T47D (cell line): ENCODE measurements at regions not wholly inside any gene's neighbourhood (a gene's known extent, or its start where the extent isn't known, plus 50 kb on each side); places are given as distances from the start of the nearest gene placed in this dataset.

Experiments
- DNase-seq, 2 experiments: peaks; one replicate each; pipeline versions ENCODE4 v3.0.0 to v3.0.0-alpha.2; 2011 to 2012; ENCODE audit warnings: low read depth in 1 of 2, low spot score in 1 of 2
- JUND ChIP-seq: IDR thresholded peaks from 2 replicates; pipeline ENCODE4 v1.6.1; 2012; ENCODE audit warnings: low read depth
- in situ Hi-C: cut with HindIII; loops from 2 replicates; pipeline ENCODE4 v1.10.0; 2016; ENCODE audit warnings: low sequenced_read_pairs, low pct_unique_long_range_greater_than_20kb

DNA sequence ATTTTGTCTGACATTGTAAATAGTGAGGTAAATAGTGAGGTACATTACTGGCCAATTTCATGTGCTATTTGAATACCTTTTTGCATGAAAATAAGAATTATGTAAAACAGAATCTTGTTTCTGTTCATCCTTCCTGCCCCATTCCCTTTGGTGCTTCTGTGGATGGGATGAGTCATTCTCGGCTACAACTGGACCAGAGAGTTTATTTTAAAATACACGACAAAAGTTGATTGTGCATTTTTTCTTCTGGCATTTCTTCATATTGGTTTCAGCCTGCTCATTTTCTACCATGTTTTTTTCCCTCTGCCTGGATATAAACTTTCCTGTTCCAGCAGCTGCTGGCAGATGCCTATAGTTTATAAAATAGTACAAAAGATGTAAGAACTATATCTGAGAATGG is 107.5 kb downstream of the CYSLTR2 start:
- no peak for TF ChIP-seq JUND
- in situ Hi-C loops, result no loop called here
- DNase-seq, result no peak

DNA sequence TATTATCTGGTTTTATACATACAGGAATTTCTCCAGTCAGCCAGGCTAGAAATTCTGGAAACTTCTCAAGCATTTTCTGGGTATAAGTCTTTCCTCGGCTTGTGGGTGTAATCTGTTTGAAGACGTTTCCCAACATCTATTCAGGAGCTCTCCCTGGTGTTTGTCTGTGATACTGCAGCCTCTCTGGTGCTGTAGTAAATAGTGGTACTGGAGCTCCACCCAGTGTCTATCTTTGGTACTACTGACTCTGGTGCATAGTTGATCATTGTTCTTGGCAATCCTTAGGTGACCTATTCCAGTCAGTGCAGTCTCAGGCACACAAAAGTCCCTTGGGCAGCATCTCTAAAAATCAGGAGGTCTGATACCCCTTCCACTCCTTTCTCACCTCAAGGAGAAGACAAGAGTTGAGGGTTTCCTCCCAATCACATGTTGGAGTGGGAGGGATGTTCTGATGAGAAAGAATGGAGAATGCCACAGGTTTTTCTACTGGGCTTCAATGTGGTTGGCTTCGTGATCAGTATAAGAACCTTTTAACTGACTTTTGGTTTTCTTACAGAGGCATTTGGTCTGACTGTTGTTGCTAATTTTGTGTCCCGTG is 115.5 kb downstream of the CYSLTR2 start:
- in situ Hi-C loops, result no loop called here
- peak; percentile 8 to 86 for DNase-seq
- TF ChIP-seq JUND, result no peak

DNA sequence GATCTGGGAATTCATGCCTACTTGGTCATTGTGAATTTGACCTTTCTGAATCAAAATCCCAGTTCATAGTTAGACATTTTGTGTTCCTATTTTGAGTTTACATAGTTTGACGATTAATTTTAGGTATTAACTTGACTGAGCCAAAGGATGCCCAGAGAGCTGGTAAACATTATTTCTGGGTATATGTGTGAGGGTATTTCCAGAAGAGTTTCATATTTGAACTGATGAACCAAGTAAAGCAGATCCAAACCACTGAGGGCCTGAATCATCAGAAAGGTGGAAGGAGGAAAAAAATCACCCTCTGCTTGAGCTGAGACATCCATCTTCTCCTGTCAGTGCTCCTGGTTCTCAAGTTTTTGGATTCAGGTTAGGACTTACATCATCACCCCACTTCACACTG is 116.6 kb downstream of the CYSLTR2 start:
- DNase-seq, result no peak
- TF ChIP-seq JUND, result no peak
- in situ Hi-C loops, result no loop called here

DNA sequence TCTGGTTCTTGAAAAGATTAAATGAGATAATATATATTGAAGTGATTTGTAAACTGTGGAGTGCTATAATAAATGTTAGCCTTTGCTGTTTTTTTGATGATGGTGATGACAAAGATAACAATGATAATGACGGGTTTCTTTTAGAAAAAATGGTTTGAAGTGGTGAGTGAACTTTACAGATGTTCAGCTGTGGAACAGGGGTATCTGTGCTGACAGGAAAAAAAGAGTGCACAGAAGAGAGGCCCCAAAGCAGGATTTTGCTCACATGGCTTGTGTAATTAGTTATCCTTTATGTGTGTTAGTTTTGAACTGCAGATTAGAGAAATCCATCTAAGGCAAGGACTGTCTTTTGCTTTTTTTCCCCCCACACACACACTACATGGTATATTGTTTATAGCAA is 119.2 kb downstream of the CYSLTR2 start:
- in situ Hi-C loops, result no loop called here
- no peak for TF ChIP-seq JUND
- DNase-seq, result no peak

DNA sequence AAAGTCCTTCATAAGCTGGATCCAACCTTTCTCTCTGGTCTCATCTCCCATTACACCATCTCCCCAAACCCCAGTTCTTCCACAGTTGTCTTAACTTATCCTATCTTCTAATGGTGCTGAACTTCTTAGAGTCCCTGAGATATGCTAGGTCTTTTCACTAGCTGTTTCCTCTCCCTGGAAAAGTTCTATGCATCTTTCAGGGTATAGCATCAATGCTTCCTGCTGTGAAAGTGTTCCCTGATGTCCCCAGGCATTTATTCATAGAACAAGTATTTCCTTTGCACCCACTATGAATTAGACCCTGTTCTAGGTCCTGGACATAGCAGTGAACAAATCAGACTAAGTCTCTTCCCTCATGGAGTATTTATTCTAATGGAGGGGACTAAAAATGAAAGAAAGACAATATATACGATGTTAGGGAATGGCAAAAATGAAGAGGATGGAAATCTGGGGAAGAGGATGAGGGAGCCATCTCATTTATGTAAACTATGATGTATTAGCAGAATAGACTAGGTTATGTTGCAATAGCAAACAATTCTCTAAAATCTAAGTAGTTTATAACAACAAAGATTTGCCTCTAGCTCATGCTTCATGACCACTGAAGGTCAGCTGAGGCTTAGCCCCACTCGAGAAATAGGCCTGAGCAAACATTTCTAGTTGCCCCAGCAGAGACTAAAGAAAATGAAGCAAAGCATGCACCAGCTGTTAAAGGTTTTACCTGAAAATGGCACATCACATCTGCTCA is 120.0 kb downstream of the CYSLTR2 start:
- DNase-seq, result no peak
- no peak for TF ChIP-seq JUND
- in situ Hi-C loops, result no loop called here

DNA sequence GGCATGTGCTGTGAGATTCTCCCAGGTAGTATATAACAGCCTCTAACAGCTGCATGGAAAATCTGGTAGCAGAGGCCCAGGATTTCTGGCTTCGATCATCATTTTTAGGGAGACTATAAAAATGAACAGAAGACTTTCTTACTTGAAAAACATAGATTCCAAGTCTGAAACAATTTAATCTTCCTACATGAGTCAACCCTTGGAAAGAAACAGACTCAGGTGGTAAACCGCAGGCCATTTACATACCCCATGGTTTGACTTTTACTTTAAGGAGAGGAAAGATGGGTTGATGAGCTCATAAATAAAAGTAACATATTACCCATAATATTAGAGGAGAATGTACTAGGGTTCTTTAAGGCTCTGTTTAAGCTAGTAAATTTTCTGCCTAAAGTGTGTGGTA is 121.6 kb downstream of the CYSLTR2 start:
- no peak for DNase-seq
- no peak for TF ChIP-seq JUND
- in situ Hi-C loops, result no loop called here

DNA sequence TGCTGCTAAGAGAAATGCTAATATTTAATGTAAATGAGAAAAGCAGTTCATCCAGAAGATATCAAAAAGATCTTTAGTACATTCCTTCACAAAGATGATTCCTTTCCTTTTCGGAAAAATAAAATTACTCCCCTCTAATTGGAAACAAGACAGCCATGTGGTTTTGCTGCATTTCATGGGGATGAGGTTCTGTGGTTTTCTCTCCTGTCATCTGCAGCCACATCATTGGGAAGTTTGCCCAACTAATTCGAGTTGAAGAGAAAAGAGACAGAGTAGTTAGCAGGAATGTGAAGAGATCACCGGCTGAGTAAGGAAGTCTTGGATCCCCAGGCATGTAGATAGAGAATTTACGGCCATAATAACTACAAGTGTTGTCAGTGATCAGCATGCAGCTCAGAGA is 122.1 kb downstream of the CYSLTR2 start:
- no peak for TF ChIP-seq JUND
- in situ Hi-C loops, result no loop called here
- DNase-seq, result no peak

DNA sequence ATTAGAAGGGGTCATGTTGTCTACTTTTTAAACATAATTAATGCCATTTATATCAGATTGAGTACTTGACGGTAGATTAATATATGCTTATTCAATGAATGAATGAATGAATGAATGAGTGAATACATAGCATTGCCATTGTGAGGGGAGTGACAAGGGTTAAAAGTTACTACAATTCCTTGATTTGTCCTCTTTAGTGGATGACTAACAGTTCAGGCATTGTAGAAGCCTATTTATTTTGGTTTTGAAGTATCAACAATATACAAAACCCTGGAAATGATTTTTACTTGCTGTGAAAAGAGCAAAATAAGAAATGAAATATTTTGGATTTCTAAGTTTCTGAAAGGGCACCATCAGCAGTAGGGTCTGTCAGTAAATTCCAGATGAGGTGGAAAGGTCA is 122.7 kb downstream of the CYSLTR2 start:
- no peak for DNase-seq
- in situ Hi-C loops, result no loop called here
- TF ChIP-seq JUND, result no peak

DNA sequence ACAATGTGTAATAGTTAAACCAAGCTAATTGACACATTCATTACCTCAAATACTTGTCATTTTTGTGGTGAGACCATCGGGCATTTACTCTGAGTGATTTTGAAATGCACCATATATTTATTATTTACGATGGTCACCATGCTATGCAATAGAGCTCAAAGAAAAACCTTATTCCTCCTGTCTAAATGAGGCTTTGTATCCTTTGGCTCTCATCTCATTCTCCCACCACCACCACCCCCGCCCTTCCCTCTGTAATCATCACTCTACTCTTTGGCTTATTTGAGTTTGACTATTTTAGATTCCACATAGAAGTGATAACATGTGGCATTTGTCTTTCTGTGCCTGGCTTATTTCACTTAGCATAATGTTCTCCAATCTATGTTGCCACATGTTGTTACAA is 124.9 kb downstream of the CYSLTR2 start:
- no peak for DNase-seq
- no peak for TF ChIP-seq JUND
- in situ Hi-C loops, result no loop called here

DNA sequence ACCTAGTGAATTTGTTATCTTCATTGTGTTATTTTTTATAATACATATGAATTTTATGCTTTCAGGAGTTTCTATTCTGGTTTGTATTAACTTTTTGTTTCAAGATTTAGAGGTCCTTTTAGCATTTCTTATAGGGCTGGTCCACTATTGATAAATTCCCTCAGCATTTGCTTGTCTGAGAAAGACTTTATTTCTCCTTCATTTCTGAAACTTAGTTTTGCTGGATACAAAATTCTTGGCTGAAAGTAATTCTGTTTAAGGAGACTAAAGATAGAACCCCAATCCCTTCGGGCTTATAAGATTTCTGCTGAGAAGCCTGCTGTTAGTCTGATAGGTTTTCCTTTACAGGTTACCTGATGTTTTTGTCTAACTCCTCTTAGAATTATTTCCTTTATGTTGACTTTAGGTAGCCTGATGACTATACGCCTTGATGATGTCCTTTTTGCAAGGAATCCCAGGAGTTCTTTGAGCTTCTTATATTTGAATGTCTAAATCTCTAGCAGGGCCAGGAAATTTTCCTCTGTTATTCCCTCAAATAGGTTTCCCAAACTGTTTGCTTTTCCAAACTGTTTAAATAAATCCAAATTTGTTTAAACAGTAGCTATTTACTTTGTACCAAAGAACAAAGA is 127.1 kb downstream of the CYSLTR2 start:
- DNase-seq, result no peak
- in situ Hi-C loops, result no loop called here
- TF ChIP-seq JUND, result no peak

DNA sequence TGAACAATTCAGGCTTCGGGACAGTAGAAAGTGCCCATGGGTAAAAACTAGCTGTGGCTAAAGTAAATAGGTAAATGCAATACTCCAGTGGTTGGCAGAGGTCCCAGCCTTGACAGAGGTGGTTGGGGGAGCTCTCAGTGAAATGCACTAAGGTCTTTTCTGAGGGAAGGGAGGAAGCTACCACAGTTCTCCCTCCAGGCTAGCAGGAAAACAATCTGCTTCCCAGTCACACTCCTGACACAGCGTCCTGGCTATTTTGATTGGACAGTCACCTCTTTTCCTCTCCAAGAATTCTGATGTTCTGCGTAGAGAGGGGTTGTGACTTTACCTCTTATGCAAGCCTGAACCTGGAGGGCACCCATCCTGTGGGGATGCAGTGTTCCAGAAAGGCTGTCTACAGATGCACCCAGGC is 128.7 kb downstream of the CYSLTR2 start:
- no peak for DNase-seq
- TF ChIP-seq JUND, result no peak
- in situ Hi-C loops, result no loop called here

DNA sequence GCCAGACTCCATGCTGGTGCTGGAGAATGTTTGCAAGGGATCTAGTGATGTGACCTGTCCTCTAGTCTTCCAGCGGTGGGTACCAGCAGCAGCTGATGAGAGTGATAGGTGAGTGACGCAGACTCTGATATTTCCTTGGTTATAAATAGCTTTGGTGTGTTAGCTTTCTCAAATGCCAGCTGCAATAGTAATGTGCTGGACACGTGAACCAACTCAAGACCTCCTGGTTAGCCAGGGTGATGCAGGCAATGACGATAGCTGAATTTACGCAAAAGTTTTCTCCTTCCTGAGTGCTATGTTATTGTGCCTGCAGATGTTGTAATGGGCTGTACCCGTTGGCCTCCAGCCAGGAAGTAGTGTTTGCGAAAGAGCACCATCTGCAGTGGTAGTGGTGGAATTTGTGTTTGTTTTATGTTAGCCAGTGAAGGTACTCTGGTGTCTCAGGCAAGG is 129.5 kb downstream of the CYSLTR2 start:
- peak in 1 of 2 experiments; percentile 31 for DNase-seq
- TF ChIP-seq JUND, result no peak

DNA sequence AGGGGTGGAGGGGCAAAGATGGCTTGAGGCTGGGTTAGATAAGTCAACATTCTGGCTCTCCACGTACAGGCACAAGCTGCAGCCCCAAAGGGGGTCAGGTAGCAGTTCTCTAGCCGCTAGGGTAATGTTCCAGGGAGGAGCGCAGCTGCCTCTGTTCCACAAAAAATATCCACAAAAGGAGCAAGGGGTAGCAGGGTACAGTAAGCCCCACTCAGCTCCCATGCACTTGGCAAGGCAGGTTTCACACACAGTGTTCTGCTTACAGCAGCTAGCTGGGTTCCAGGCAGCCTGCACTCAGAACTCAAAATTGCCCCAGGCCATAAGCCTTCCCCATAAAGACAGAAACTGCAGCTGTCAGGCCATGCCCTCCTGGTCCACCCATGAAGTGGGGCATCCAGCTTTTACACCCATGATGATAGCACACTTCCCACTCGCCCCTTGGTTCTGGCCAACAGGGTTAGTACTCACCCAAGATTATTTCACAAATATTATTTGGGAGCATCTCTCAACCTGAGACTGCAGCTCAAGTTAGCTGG is 130.0 kb downstream of the CYSLTR2 start:
- TF ChIP-seq JUND, result no peak
- DNase-seq, result no peak
- in situ Hi-C loops, result no loop called here

More for the DNA sequence above, 129.5 kb downstream of the CYSLTR2 start:
- in situ Hi-C loops, result no loop called here
